CD4-positive, alpha-beta T cell (primary cell): ENCODE measurements at regions not wholly inside any gene's neighbourhood (a gene's known extent, or its start where the extent isn't known, plus 50 kb on each side); places are given as distances from the start of the nearest gene placed in this dataset.

Experiments used
- ATAC-seq: fragments of 200-7000 bp; cut with Tn5 transposase; one replicate; pipeline ENCODE4 v1.10.0; 2022; ENCODE audit warnings: mild to moderate bottlenecking; ENCODE audit not compliant: poor library complexity
- CTCF ChIA-PET: fragments of 350-600 bp; sonication (Branson Sonifier 250); formaldehyde crosslinking; loops from one replicate; lab custom pipeline; 2021; ENCODE audit warnings: antibody characterized with exemption, inconsistent platforms; lab: Charles Lee
- POLR2A ChIA-PET: fragments of 350-600 bp; sonication (Branson Sonifier 250); formaldehyde crosslinking; loops from one replicate; lab custom pipeline; 2021; ENCODE audit warnings: antibody characterized with exemption, inconsistent platforms; lab: Charles Lee
- DNase-seq, 14 experiments: peaks; one replicate each; pipeline ENCODE4 v3.0.0-alpha.2; 2013 to 2020; ENCODE audit warnings: mixed read lengths in 2 of 14
- H3K27ac ChIP-seq, 2 donors: one replicate each; pipeline versions ENCODE4 v1.5.1 to v1.7.0; 2013; ENCODE audit warnings: low read length in 2 of 2, low read depth in 1 of 2, mild to moderate bottlenecking in 1 of 2
- H3K27me3 ChIP-seq, 2 experiments: 1 replicate in 1 of 2; 2 replicates in 1 of 2; pipeline versions ENCODE4 v1.6.1 to v1.7.0; 2013; ENCODE audit warnings: low read length in 2 of 2, control low read depth in 1 of 2, mild to moderate bottlenecking in 1 of 2, moderate library complexity in 1 of 2; ENCODE audit not compliant: insufficient read depth in 2 of 2, control insufficient read depth in 1 of 2
- H3K36me3 ChIP-seq: one replicate; pipeline ENCODE4 v1.6.1; 2013; ENCODE audit warnings: low read length, control low read depth; ENCODE audit not compliant: insufficient read depth
- H3K4me1 ChIP-seq: one replicate; pipeline ENCODE4 v1.6.1; 2013; ENCODE audit warnings: low read length, control low read depth; ENCODE audit not compliant: insufficient read depth
- H3K4me3 ChIP-seq: one replicate; pipeline ENCODE4 v1.5.1; 2013; ENCODE audit warnings: mild to moderate bottlenecking, low read length, moderate library complexity
- H3K9me3 ChIP-seq, 2 experiments: 1 replicate in 1 of 2; 2 replicates in 1 of 2; pipeline versions ENCODE4 v1.6.1 to v1.7.0; 2013; ENCODE audit warnings: low read length in 2 of 2, mild to moderate bottlenecking in 2 of 2, control low read depth in 1 of 2, moderate library complexity in 1 of 2; ENCODE audit not compliant: control insufficient read depth in 1 of 2, insufficient read depth in 1 of 2
- H3K27ac Mint-ChIP-seq: one replicate; pipeline ENCODE4 v1.8.0; 2020; ENCODE audit warnings: mixed read lengths
- H3K27me3 Mint-ChIP-seq: one replicate; pipeline ENCODE4 v1.8.0; 2021; ENCODE audit warnings: mixed read lengths
- H3K36me3 Mint-ChIP-seq: one replicate; pipeline ENCODE4 v1.8.0; 2021; ENCODE audit warnings: low read depth, mixed read lengths
- H3K4me1 Mint-ChIP-seq: one replicate; pipeline ENCODE4 v1.8.0; 2021; ENCODE audit warnings: low read depth, mixed read lengths
- H3K4me3 Mint-ChIP-seq: one replicate; pipeline ENCODE4 v1.8.0; 2020; ENCODE audit warnings: mild to moderate bottlenecking, mixed read lengths
- H3K9me3 Mint-ChIP-seq: one replicate; pipeline ENCODE4 v1.8.0; 2020; ENCODE audit warnings: mixed read lengths
- intact Hi-C, 2 experiments: fragments of 100-400 bp; cut with DNase I in 1 of 2; cut with micrococcal nuclease in 1 of 2; formaldehyde crosslinking; loops; one replicate each; pipeline versions ENCODE4 v1.15.1 to v1.9.0; 2023 to 2025; cut with DNase I, micrococcal nuclease
- TF ChIP-seq, protein P1 (sequence below): fragments of 200-600 bp; IDR thresholded peaks from one replicate; pipeline ENCODE4 v1.8.0; 2022; ENCODE audit warnings: antibody characterized with exemption, mild to moderate bottlenecking

DNA sequence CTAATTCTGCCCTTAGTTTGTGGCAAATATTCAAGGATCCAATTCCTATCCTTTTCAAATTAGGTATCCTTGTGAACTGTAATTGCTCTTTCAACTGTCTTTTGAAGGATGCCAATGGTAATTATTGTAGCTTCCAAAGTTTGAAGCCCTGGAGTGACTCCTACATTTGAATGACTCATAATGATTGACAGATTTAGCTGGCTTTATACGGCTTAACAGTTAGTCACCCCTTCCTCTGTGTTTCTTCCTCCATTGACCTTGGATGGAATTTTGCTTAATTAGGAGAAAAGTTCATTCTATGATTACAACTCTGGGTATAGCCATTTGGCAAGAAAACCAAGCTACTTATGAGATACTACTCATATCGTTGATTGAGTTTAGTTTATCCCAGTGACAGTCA lies 639.3 kb upstream of the KIRREL3 start:
- no peaks in the 10 kb centered on the region for H3K36me3 ChIP-seq
- Mint-ChIP-seq H3K4me1 (no peaks in the 10 kb centered on the region), H3K36me3 (no peaks in the 10 kb centered on the region), H3K9me3 (no peaks in the 10 kb centered on the region), H3K27ac (no peak overlapping the region), H3K27me3 (no peaks in the 10 kb centered on the region), H3K4me3 (no peak overlapping the region)
- H3K9me3 ChIP-seq = no peaks in the 10 kb centered on the region
- no peak overlapping the region for H3K4me3 ChIP-seq
- H3K27ac ChIP-seq = no peak overlapping the region
- ATAC-seq (no peak), DNase-seq (no peak)
- POLR2A ChIA-PET = no interaction called here
- TF ChIP-seq, protein P1, sequence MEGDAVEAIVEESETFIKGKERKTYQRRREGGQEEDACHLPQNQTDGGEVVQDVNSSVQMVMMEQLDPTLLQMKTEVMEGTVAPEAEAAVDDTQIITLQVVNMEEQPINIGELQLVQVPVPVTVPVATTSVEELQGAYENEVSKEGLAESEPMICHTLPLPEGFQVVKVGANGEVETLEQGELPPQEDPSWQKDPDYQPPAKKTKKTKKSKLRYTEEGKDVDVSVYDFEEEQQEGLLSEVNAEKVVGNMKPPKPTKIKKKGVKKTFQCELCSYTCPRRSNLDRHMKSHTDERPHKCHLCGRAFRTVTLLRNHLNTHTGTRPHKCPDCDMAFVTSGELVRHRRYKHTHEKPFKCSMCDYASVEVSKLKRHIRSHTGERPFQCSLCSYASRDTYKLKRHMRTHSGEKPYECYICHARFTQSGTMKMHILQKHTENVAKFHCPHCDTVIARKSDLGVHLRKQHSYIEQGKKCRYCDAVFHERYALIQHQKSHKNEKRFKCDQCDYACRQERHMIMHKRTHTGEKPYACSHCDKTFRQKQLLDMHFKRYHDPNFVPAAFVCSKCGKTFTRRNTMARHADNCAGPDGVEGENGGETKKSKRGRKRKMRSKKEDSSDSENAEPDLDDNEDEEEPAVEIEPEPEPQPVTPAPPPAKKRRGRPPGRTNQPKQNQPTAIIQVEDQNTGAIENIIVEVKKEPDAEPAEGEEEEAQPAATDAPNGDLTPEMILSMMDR = no peak
- CTCF ChIA-PET = no interaction called here
- intact Hi-C loops = no loop called here
- no peaks in the 10 kb centered on the region for H3K4me1 ChIP-seq
- H3K27me3 ChIP-seq = no peaks in the 10 kb centered on the region

DNA sequence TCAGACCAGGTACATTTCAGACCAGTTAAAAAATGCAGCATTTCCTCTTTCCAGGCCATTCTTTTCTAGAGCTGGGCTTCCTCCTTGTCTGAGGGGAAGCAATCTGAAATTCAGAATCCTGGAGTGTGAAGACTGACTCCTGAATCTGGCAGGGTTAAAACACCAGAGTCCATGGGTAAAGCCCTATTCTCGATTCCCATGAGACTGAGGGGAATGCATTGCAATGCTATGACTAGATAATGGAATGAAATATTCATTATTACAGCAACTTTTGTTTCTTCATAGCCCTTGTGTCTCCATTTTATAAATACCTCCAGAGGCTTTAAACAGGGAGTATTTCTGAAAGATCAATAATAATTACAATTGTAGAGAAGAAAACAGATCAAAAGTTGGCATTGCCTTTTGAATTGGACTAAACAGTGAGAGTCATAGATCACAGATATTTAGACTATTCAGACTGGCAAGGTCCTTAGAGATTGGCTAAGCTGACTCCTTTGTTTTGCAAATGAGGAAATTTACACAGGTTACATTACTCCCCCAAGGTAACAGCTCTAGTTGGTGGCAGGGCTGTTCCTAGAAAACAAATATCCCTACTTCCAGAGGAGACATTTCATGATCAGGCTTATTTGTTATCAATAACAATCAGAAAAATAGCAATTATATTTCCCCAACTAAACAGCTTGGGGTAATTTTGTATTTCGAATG lies 632.6 kb upstream of the KIRREL3 start:
- H3K36me3 Mint-ChIP-seq = no peaks in the 10 kb centered on the region
- H3K9me3 Mint-ChIP-seq = no peaks in the 10 kb centered on the region
- H3K27me3 Mint-ChIP-seq = no peaks in the 10 kb centered on the region
- TF ChIP-seq, protein P1 = no peak
- intact Hi-C loops = no loop called here
- Histone ChIP-seq H3K36me3 (no peaks in the 10 kb centered on the region), H3K27me3 (no peaks in the 10 kb centered on the region), H3K9me3 (no peaks in the 10 kb centered on the region), H3K4me3 (no peak overlapping the region), H3K4me1 (no peaks in the 10 kb centered on the region), H3K27ac (no peak overlapping the region)
- no peak for ATAC-seq
- no peak for DNase-seq
- ChIA-PET POLR2A (no interaction called here), CTCF (no interaction called here)
- no peak overlapping the region for H3K4me3 Mint-ChIP-seq
- no peaks in the 10 kb centered on the region for H3K4me1 Mint-ChIP-seq
- no peak overlapping the region for H3K27ac Mint-ChIP-seq

DNA sequence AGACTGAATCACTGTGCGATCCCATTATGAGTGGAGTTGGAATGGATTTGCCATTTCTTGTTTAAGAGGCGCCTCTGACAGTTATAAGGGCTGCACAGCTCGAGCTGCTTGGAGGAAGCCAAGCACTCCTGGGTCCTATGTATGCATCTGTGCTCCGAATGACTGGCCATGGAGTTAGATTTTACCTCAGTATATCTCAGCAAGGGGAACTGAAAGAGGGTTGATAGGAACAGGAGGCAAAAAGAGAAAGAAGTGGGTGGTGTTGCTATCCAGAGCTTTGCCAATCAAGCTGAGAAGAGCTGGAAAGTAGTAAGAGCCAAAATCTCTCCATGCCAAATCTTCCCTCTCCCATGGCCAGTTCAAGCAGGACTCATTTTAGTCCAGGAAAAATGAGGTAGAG lies 632.0 kb upstream of the KIRREL3 start:
- POLR2A ChIA-PET = no interaction called here
- no peaks in the 10 kb centered on the region for H3K27me3 Mint-ChIP-seq
- DNase-seq (no peak), ATAC-seq (no peak)
- no peaks in the 10 kb centered on the region for H3K27me3 ChIP-seq
- no peaks in the 10 kb centered on the region for H3K36me3 ChIP-seq
- H3K4me3 ChIP-seq = no peak overlapping the region
- H3K27ac Mint-ChIP-seq = no peak overlapping the region
- H3K9me3 ChIP-seq = no peaks in the 10 kb centered on the region
- intact Hi-C loops = no loop called here
- TF ChIP-seq, protein P1 = no peak
- H3K9me3 Mint-ChIP-seq = no peaks in the 10 kb centered on the region
- no peaks in the 10 kb centered on the region for H3K36me3 Mint-ChIP-seq
- no peaks in the 10 kb centered on the region for H3K4me1 Mint-ChIP-seq
- CTCF ChIA-PET = no interaction called here
- H3K27ac ChIP-seq = no peak overlapping the region
- no peak overlapping the region for H3K4me3 Mint-ChIP-seq
- no peaks in the 10 kb centered on the region for H3K4me1 ChIP-seq
